GM12878 (cell line): ENCODE measurements at regions not wholly inside any gene's neighbourhood (a gene's known extent, or its start where the extent isn't known, plus 50 kb on each side); places are given as distances from the start of the nearest gene placed in this dataset.

Experiments
- ATAC-seq: fragments of 200-7000 bp; cut with Tn5 transposase; 3 replicates; pipeline ENCODE4 v1.9.1; 2020; ENCODE audit warnings: mild to moderate bottlenecking, moderate library complexity
- BruUV-seq: library from RNA; stranded (reverse); fragments of 400-500 nt; replicated peaks from 2 replicates; lab custom pipeline; 2021; lab: Mats Ljungman, UMichigan
- CTCF ChIA-PET: fragments of 300-600 bp; sonication (Branson Sonifier 250); formaldehyde crosslinking; extraction: SDS; loops from one replicate; lab custom pipeline; 2021; ENCODE audit warnings: inconsistent platforms; lab: Yijun Ruan, JAX
- POLR2A ChIA-PET: fragments of 350-600 bp; formaldehyde crosslinking; extraction: SDS; loops from one replicate; lab custom pipeline; 2021; ENCODE audit warnings: inconsistent platforms; lab: Charles Lee
- RAD21 ChIA-PET: fragments of 300-600 bp; sonication (Branson Sonifier 250); formaldehyde crosslinking; loops from one replicate; lab custom pipeline; 2023; ENCODE audit warnings: antibody characterized with exemption; ENCODE audit not compliant: unreplicated experiment; lab: Charles Lee
- SMC1A ChIA-PET: fragments of 300-600 bp; sonication (Branson Sonifier 250); formaldehyde crosslinking; loops from one replicate; lab custom pipeline; 2023; ENCODE audit not compliant: unreplicated experiment, uncharacterized antibody; lab: Charles Lee
- DNase-seq: peaks from one replicate; pipeline ENCODE4 v3.0.0-alpha.2; 2011; ENCODE audit warnings: low read depth, low spot score
- FAIRE-seq: peaks from 3 replicates; lab custom pipeline; 2011; peaks lifted over from hg19 to GRCh38; lab: Jason Lieb, UNC
- H2AFZ ChIP-seq: 2 replicates; pipeline ENCODE4 v1.6.0; 2011; ENCODE audit warnings: low read depth, low read length, control low read depth; ENCODE audit not compliant: control insufficient read depth
- H3K27ac ChIP-seq: 2 replicates; pipeline ENCODE4 v1.5.1; 2011; ENCODE audit warnings: control low read depth; ENCODE audit not compliant: control insufficient read depth, insufficient read depth
- H3K27me3 ChIP-seq, 2 experiments: replicated peaks in 1 of 2; 2 replicates each; pipeline versions ENCODE4 v1.6.0 to v1.6.1; 2011; ENCODE audit warnings: low read length in 1 of 2; ENCODE audit not compliant: control insufficient read depth in 2 of 2, insufficient read depth in 2 of 2
- H3K36me3 ChIP-seq, 2 experiments: 2 replicates each; pipeline ENCODE4 v1.5.1; 2011; ENCODE audit warnings: low read length in 1 of 2; ENCODE audit not compliant: control insufficient read depth in 2 of 2, insufficient read depth in 2 of 2
- H3K4me1 ChIP-seq: 2 replicates; pipeline ENCODE4 v1.6.1; 2011; ENCODE audit warnings: mild to moderate bottlenecking, low read length, moderate library complexity, mixed read lengths; ENCODE audit not compliant: control insufficient read depth, insufficient read depth
- H3K4me2 ChIP-seq: 2 replicates; pipeline ENCODE4 v1.6.0; 2011; ENCODE audit warnings: control low read depth; ENCODE audit not compliant: control insufficient read depth, insufficient read depth
- H3K4me3 ChIP-seq: fragments of 200-600 bp; sonication (generic); 2 replicates; pipeline ENCODE4 v1.5.1; 2016
- H3K79me2 ChIP-seq: 2 replicates; pipeline ENCODE4 v1.6.0; 2011; ENCODE audit warnings: low read length; ENCODE audit not compliant: control insufficient read depth, insufficient read depth
- H3K9ac ChIP-seq: 2 replicates; pipeline ENCODE4 v1.8.0; 2011; ENCODE audit warnings: low read length, control low read depth, mixed read lengths; ENCODE audit not compliant: control insufficient read depth, insufficient read depth
- H3K9me3 ChIP-seq: replicated peaks from 3 replicates; pipeline ENCODE4 v1.5.1; 2011; ENCODE audit warnings: mild to moderate bottlenecking, low read length; ENCODE audit not compliant: control insufficient read depth, insufficient read depth
- H4K20me1 ChIP-seq: 2 replicates; pipeline ENCODE4 v1.6.0; 2011; ENCODE audit not compliant: control insufficient read depth, insufficient read depth
- ETV6 ChIP-seq, 2 experiments: fragments of 450-650 bp in 1 of 2; IDR thresholded peaks in 1 of 2; conservative IDR thresholded peaks in 1 of 2; 2 replicates each; pipeline ENCODE4 v1.6.1; 2014; ENCODE audit warnings: antibody characterized with exemption in 1 of 2, borderline replicate concordance in 1 of 2, low read depth in 1 of 2, mild to moderate bottlenecking in 1 of 2, moderate library complexity in 1 of 2
- FOXK2 ChIP-seq: fragments of 450-650 bp; IDR thresholded peaks from 2 replicates; pipeline ENCODE4 v1.6.1; 2017; ENCODE audit warnings: mild to moderate bottlenecking, moderate library complexity
- MTA3 ChIP-seq: IDR thresholded peaks from 2 replicates; pipeline ENCODE4 v1.6.1; 2012; ENCODE audit warnings: low read length, inconsistent platforms, borderline replicate concordance
- POLR2AphosphoS2 ChIP-seq: IDR thresholded peaks from 2 replicates; pipeline ENCODE4 v1.6.1; 2011; ENCODE audit warnings: low read depth, mild to moderate bottlenecking, low read length, improper control_type of control experiment, moderate library complexity
- POU2F2 ChIP-seq: IDR thresholded peaks from 3 replicates; pipeline ENCODE4 v1.6.1; 2011; ENCODE audit warnings: low read depth, mild to moderate bottlenecking, low read length, borderline replicate concordance
- TAF1 ChIP-seq: IDR thresholded peaks from 2 replicates; pipeline ENCODE4 v1.6.1; 2011; ENCODE audit warnings: mild to moderate bottlenecking, low read depth, low read length, borderline replicate concordance
- WRNIP1 ChIP-seq: IDR thresholded peaks from 2 replicates; pipeline ENCODE4 v1.6.1; 2011; ENCODE audit warnings: low read depth, low read length, improper control_type of control experiment, borderline replicate concordance
- WGBS: methylation state at CpG from one replicate; pipeline ENCODE4 v1.1.6; 2016; ENCODE audit warnings: low lambda C conversion rate; ENCODE audit not compliant: insufficient replicate concordance, insufficient coverage; ENCODE audit errors: missing lambda C conversion rate; 5-methylcytosine and 5-hydroxymethylcytosine counted together
- in situ Hi-C: fragments of 300-500 bp; cut with MboI; formaldehyde crosslinking; loops from 9 replicates; pipeline ENCODE4 v1.14.3; 2018; ENCODE audit warnings: mixed read lengths
- intact Hi-C: fragments of 100-400 bp; cut with micrococcal nuclease; formaldehyde crosslinking; loops from one replicate; pipeline ENCODE4 v1.14.2; 2022; ENCODE audit not compliant: unreplicated experiment
- TF ChIP-seq, protein P1 (sequence below): fragments of 450-650 bp; formaldehyde crosslinking; IDR thresholded peaks from 2 replicates; pipeline ENCODE4 v1.4.0; 2022; ENCODE audit warnings: mild to moderate bottlenecking, moderate library complexity
- TF ChIP-seq, protein P2 (sequence below): fragments of 150-350 bp; IDR thresholded peaks from 2 replicates; pipeline ENCODE4 v1.6.1; 2016; ENCODE audit warnings: low read depth, low read length

DNA sequence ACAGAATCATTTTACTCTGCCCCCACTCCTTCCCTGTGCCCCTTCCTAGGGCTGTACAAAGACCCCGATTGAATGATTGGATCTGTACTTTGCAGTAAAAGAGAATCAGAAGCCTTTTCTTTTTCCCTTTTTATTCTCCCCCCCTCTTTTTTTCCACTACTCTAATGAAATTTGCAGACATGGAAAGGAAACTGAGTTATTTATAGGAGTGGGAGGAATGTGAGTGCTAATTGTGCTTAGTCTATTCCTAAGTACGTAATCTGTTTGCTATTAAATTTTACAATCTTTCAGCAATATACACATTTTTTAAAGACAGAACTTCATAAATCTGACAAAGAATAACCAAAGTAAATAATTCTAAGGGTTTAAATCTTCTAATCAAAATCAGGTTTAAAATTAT lies 314.3 kb downstream of the MAP2K6 start:
- H3K27ac ChIP-seq = no peak overlapping the region
- H3K9ac ChIP-seq = no peak overlapping the region
- no peak for TF ChIP-seq POLR2AphosphoS2
- no peak for TF ChIP-seq TAF1
- no peak for TF ChIP-seq MTA3
- TF ChIP-seq, protein P1, sequence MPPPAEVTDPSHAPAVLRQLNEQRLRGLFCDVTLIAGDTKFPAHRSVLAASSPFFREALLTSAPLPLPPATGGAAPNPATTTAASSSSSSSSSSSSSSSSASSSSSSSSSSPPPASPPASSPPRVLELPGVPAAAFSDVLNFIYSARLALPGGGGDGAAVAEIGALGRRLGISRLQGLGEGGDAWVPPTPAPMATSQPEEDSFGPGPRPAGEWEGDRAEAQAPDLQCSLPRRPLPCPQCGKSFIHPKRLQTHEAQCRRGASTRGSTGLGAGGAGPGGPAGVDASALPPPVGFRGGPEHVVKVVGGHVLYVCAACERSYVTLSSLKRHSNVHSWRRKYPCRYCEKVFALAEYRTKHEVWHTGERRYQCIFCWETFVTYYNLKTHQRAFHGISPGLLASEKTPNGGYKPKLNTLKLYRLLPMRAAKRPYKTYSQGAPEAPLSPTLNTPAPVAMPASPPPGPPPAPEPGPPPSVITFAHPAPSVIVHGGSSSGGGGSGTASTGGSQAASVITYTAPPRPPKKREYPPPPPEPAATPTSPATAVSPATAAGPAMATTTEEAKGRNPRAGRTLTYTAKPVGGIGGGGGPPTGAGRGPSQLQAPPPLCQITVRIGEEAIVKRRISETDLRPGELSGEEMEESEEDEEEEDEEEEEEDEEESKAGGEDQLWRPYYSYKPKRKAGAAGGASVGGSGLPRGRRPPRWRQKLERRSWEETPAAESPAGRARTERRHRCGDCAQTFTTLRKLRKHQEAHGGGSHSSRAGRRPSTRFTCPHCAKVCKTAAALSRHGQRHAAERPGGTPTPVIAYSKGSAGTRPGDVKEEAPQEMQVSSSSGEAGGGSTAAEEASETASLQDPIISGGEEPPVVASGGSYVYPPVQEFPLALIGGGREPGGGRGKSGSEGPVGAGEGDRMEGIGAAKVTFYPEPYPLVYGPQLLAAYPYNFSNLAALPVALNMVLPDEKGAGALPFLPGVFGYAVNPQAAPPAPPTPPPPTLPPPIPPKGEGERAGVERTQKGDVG (CRISPR knock-in tag) = no peak
- no peak for TF ChIP-seq POU2F2
- TF ChIP-seq, protein P2, sequence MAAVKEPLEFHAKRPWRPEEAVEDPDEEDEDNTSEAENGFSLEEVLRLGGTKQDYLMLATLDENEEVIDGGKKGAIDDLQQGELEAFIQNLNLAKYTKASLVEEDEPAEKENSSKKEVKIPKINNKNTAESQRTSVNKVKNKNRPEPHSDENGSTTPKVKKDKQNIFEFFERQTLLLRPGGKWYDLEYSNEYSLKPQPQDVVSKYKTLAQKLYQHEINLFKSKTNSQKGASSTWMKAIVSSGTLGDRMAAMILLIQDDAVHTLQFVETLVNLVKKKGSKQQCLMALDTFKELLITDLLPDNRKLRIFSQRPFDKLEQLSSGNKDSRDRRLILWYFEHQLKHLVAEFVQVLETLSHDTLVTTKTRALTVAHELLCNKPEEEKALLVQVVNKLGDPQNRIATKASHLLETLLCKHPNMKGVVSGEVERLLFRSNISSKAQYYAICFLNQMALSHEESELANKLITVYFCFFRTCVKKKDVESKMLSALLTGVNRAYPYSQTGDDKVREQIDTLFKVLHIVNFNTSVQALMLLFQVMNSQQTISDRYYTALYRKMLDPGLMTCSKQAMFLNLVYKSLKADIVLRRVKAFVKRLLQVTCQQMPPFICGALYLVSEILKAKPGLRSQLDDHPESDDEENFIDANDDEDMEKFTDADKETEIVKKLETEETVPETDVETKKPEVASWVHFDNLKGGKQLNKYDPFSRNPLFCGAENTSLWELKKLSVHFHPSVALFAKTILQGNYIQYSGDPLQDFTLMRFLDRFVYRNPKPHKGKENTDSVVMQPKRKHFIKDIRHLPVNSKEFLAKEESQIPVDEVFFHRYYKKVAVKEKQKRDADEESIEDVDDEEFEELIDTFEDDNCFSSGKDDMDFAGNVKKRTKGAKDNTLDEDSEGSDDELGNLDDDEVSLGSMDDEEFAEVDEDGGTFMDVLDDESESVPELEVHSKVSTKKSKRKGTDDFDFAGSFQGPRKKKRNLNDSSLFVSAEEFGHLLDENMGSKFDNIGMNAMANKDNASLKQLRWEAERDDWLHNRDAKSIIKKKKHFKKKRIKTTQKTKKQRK = no peak
- no peak for TF ChIP-seq FOXK2
- no peak for TF ChIP-seq ETV6 (conservative IDR thresholded peaks at IDR 0.05 in 1 of 2, IDR thresholded peaks at IDR 0.05 in 1 of 2; ENCODE audit: borderline replicate concordance in 1 of 2, low read depth in 1 of 2)
- TF ChIP-seq WRNIP1 = no peak
- TF ChIP-seq, all 136 proteins: peak for 0
- no peaks in the 10 kb centered on the region for H3K27me3 ChIP-seq
- H4K20me1 ChIP-seq = no peaks in the 10 kb centered on the region
- POLR2A ChIA-PET = no interaction called here
- no peaks in the 10 kb centered on the region for H3K79me2 ChIP-seq
- WGBS = 58% methylated on average over 2 of the region's 2 CpGs
- intact Hi-C loops = no loop called here
- in situ Hi-C loops = no loop called here
- DNase-seq = no peak
- RAD21 ChIA-PET = no interaction called here
- H3K4me1 ChIP-seq = no peaks in the 10 kb centered on the region
- no peak overlapping the region for H3K4me3 ChIP-seq
- no peak for ATAC-seq
- no TSS peak for BruUV-seq
- SMC1A ChIA-PET = interaction anchor here (1.3 kb wide), 1 partner anchor 121 kb away, joined by 3 read pairs; no protein-coding TSS in a partner anchor
- H3K4me2 ChIP-seq = no peak overlapping the region
- CTCF ChIA-PET = no interaction called here
- no peak overlapping the region for H2AFZ ChIP-seq
- H3K9me3 ChIP-seq = no peaks in the 10 kb centered on the region
- no peaks in the 10 kb centered on the region for H3K36me3 ChIP-seq
- FAIRE-seq = no peak
